B cell (primary cell): ENCODE measurements at regions not wholly inside any gene's neighbourhood (a gene's known extent, or its start where the extent isn't known, plus 50 kb on each side); places are given as distances from the start of the nearest gene placed in this dataset.
"Not testable (repeated sequence)": the region's sequence is repeated elsewhere in the genome, so short reads cannot be mapped to it uniquely, and the experiment has no call there.

Experiments used
- ATAC-seq: fragments of 200-7000 bp; cut with Tn5 transposase; one replicate; pipeline ENCODE4 v1.10.0; 2021; ENCODE audit warnings: low read depth, mild to moderate bottlenecking, moderate number of reproducible peaks, moderate library complexity
- CTCF ChIA-PET: fragments of 350-600 bp; sonication (Branson Sonifier 250); formaldehyde crosslinking; loops from one replicate; lab custom pipeline; 2021; ENCODE audit warnings: antibody characterized with exemption, inconsistent platforms; lab: Charles Lee
- POLR2A ChIA-PET: fragments of 350-600 bp; sonication (Branson Sonifier 250); formaldehyde crosslinking; loops from one replicate; lab custom pipeline; 2021; ENCODE audit warnings: antibody characterized with exemption; lab: Charles Lee
- DNase-seq: peaks from one replicate; pipeline ENCODE4 v3.0.0; 2013
- H2AFZ ChIP-seq: 2 replicates; pipeline ENCODE4 v1.6.1; 2012; ENCODE audit warnings: mild to moderate bottlenecking, low read depth, low read length; ENCODE audit not compliant: insufficient read depth, poor library complexity, severe bottlenecking
- H3K27ac ChIP-seq, 2 donors: 1 replicate in 1 of 2; 2 replicates in 1 of 2; pipeline ENCODE4 v1.5.1; 2012 to 2013; ENCODE audit warnings: low read length in 2 of 2, mild to moderate bottlenecking in 2 of 2, moderate library complexity in 1 of 2
- H3K27me3 ChIP-seq, 4 experiments: fragments of 200-600 bp in 1 of 4; sonication (generic) in 1 of 4; replicated peaks in 1 of 4; 1 replicate in 2 of 4; 2 replicates in 2 of 4; pipeline versions ENCODE4 v1.6.1 to v1.7.0; 2013 to 2016; ENCODE audit warnings: low read length in 3 of 4, mild to moderate bottlenecking in 2 of 4, mixed read lengths in 1 of 4, moderate library complexity in 1 of 4; ENCODE audit not compliant: insufficient read depth in 4 of 4, control insufficient read depth in 3 of 4; ENCODE audit errors: control extremely low read depth in 1 of 4
- H3K36me3 ChIP-seq, 2 experiments: replicated peaks in 1 of 2; 1 replicate in 1 of 2; 2 replicates in 1 of 2; pipeline versions ENCODE4 v1.6.1 to v1.7.1; 2013; ENCODE audit warnings: low read length in 1 of 2; ENCODE audit not compliant: insufficient read depth in 2 of 2, control insufficient read depth in 1 of 2; ENCODE audit errors: control extremely low read depth in 1 of 2, extremely low read depth in 1 of 2
- H3K4me1 ChIP-seq, 2 donors: fragments of 200-600 bp in 1 of 2; sonication (generic) in 1 of 2; 1 replicate in 1 of 2; 2 replicates in 1 of 2; pipeline versions ENCODE4 v1.5.1 to v1.6.1; 2013 to 2017; ENCODE audit warnings: low read length in 2 of 2; ENCODE audit not compliant: control insufficient read depth in 2 of 2, insufficient read depth in 2 of 2
- H3K4me2 ChIP-seq: replicated peaks from 2 replicates; pipeline ENCODE3; 2012; ENCODE audit warnings: mild to moderate bottlenecking, low read depth, low read length; ENCODE audit not compliant: poor library complexity, severe bottlenecking
- H3K4me3 ChIP-seq, 5 experiments: fragments of 200-600 bp in 1 of 5; sonication (generic) in 1 of 5; 1 replicate in 3 of 5; 2 replicates in 2 of 5; pipeline versions ENCODE4 v1.5.1 to v1.7.0; 2011 to 2016; ENCODE audit warnings: low read length in 4 of 5, mild to moderate bottlenecking in 4 of 5, low read depth in 2 of 5, control low read depth in 1 of 5, moderate library complexity in 1 of 5; ENCODE audit not compliant: insufficient read depth in 1 of 5; ENCODE audit errors: control extremely low read depth in 1 of 5, extremely low read depth in 1 of 5
- H3K79me2 ChIP-seq: fragments of 200-600 bp; sonication (generic); one replicate; pipeline ENCODE4 v1.6.0; 2016; ENCODE audit warnings: low read length; ENCODE audit not compliant: control insufficient read depth, insufficient read depth
- H3K9ac ChIP-seq: fragments of 200-600 bp; sonication (generic); 2 replicates; pipeline ENCODE4 v1.6.1; 2017; ENCODE audit warnings: mild to moderate bottlenecking, low read length, moderate library complexity
- H3K9me3 ChIP-seq, 3 donors: one replicate each; pipeline versions ENCODE4 v1.6.1 to v1.7.1; 2013; ENCODE audit warnings: low read length in 2 of 3; ENCODE audit not compliant: control insufficient read depth in 2 of 3, insufficient read depth in 1 of 3; ENCODE audit errors: control extremely low read depth in 1 of 3
- H4K20me1 ChIP-seq: 2 replicates; pipeline ENCODE4 v1.6.0; 2012; ENCODE audit warnings: mild to moderate bottlenecking, low read length; ENCODE audit not compliant: insufficient read depth, control insufficient read depth, poor library complexity, severe bottlenecking
- H3K27ac Mint-ChIP-seq: one replicate; pipeline ENCODE4 v1.8.0; 2021; ENCODE audit warnings: mixed read lengths
- H3K27me3 Mint-ChIP-seq: one replicate; pipeline ENCODE4 v1.8.0; 2021; ENCODE audit warnings: mixed read lengths
- H3K4me1 Mint-ChIP-seq: one replicate; pipeline ENCODE4 v1.8.0; 2021; ENCODE audit warnings: mixed read lengths
- H3K4me3 Mint-ChIP-seq: one replicate; pipeline ENCODE4 v1.8.0; 2021; ENCODE audit warnings: mixed read lengths
- H3K9me3 Mint-ChIP-seq: one replicate; pipeline ENCODE4 v1.8.0; 2022; ENCODE audit warnings: mixed read lengths; ENCODE audit not compliant: insufficient read depth
- WGBS: methylation state at CpG from one replicate; pipeline ENCODE4 v1.1.5; 2013; ENCODE audit warnings: missing lambda C conversion rate; ENCODE audit not compliant: insufficient coverage; 5-methylcytosine and 5-hydroxymethylcytosine counted together
- intact Hi-C: fragments of 100-400 bp; cut with micrococcal nuclease; formaldehyde crosslinking; loops from one replicate; pipeline ENCODE4 v1.10.0; 2022
- TF ChIP-seq, protein P1 (sequence below): fragments of 200-600 bp; IDR thresholded peaks from one replicate; pipeline ENCODE4 v1.8.0; 2022; ENCODE audit warnings: antibody characterized with exemption, mild to moderate bottlenecking

DNA sequence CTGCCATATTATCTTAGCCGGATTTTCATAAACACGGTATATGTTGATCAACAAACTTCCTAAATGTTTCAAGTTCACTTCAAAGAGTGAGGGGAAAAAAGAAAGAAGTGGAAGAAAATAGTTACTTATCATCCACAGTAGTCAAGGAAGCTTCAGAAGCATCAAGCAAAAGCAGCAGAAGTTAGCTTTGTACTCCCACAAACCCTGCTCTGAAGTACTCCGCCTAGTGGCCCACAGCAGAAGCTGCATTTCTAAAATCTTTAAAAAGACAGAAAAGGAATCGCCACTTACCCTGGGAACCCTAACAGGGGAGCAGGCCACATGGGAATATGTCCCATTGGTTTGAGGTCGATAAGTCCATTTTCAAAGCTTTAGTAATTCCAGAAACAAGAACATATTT is 158.1 kb downstream of the FOXD4L6 start:
- H3K36me3 ChIP-seq, H3K27me3 ChIP-seq, H3K4me1 Mint-ChIP-seq, CTCF ChIA-PET, H3K4me3 Mint-ChIP-seq, POLR2A ChIA-PET, ATAC-seq, H3K79me2 ChIP-seq, H3K9ac ChIP-seq, H3K9me3 ChIP-seq, H3K4me2 ChIP-seq, DNase-seq, H3K27ac Mint-ChIP-seq, H3K9me3 Mint-ChIP-seq, H4K20me1 ChIP-seq, H2AFZ ChIP-seq, H3K4me1 ChIP-seq, intact Hi-C loops, H3K4me3 ChIP-seq, H3K27ac ChIP-seq, H3K27me3 Mint-ChIP-seq: not testable (repeated sequence)
- WGBS = no CpG with 5 or more reads among the region's 5 CpGs
- TF ChIP-seq, protein P1, sequence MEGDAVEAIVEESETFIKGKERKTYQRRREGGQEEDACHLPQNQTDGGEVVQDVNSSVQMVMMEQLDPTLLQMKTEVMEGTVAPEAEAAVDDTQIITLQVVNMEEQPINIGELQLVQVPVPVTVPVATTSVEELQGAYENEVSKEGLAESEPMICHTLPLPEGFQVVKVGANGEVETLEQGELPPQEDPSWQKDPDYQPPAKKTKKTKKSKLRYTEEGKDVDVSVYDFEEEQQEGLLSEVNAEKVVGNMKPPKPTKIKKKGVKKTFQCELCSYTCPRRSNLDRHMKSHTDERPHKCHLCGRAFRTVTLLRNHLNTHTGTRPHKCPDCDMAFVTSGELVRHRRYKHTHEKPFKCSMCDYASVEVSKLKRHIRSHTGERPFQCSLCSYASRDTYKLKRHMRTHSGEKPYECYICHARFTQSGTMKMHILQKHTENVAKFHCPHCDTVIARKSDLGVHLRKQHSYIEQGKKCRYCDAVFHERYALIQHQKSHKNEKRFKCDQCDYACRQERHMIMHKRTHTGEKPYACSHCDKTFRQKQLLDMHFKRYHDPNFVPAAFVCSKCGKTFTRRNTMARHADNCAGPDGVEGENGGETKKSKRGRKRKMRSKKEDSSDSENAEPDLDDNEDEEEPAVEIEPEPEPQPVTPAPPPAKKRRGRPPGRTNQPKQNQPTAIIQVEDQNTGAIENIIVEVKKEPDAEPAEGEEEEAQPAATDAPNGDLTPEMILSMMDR = peak; percentile 70

DNA sequence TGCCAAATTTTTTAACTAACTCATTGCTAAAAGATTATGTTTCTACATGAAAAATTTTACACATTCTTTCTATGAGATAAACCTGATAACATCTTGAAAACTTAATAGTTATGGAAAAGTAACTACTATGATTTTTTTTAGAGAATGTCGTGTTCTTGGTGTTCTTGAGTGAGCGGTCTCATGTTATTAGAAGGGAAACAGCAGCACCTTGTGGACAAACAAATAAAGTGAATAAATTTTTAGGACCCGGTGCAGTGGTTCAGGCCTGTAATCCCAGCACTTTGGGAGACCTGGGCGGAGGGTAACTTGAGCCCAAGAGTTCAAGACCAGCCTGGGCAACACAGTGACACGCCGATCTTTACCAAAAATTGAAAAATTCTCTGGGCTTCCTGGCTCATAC is 166.0 kb downstream of the FOXD4L6 start:
- POLR2A ChIA-PET, H3K79me2 ChIP-seq, H3K4me2 ChIP-seq, H3K27me3 ChIP-seq, H3K4me3 ChIP-seq, H2AFZ ChIP-seq, H3K27ac Mint-ChIP-seq, H3K27me3 Mint-ChIP-seq, H3K4me3 Mint-ChIP-seq, H3K4me1 Mint-ChIP-seq, H3K4me1 ChIP-seq, H3K27ac ChIP-seq, CTCF ChIA-PET, H3K36me3 ChIP-seq, H4K20me1 ChIP-seq, H3K9me3 ChIP-seq, intact Hi-C loops, ATAC-seq, DNase-seq, H3K9me3 Mint-ChIP-seq, H3K9ac ChIP-seq: not testable (repeated sequence)
- WGBS = no CpG with 5 or more reads among the region's 6 CpGs

DNA sequence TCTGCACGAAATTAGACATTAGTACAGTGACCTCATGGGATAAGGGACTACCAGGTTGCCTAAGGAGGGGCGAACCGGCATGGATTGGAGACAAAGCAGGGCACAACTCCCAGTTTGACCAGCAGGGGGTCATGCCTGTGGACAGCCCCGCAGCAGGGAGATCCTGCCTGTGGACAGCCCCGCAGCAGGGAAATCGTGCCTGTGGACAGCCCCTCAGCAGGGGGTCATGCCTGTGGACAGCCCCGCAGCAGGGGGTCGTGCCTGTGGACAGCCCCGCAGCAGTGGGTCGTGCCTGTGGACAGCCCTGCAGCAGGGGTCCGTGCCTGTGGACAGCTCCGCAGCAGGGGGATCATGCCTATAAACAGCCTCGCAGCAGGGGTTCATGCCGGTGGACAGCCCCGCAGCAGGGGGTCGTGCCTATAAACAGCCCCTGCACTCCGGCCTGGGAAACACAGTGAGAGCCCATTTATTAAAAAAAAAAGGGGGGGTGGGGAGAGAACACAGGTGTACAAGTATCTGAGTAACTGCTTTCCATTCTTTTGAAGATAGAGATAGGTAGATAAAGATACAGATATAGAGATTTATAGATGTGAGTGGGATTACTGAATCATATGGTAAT is 176.5 kb downstream of the FOXD4L6 start:
- CTCF ChIA-PET, H2AFZ ChIP-seq, intact Hi-C loops, ATAC-seq, H3K4me2 ChIP-seq, H3K4me3 Mint-ChIP-seq, H3K4me1 Mint-ChIP-seq, H3K27ac Mint-ChIP-seq, H3K27ac ChIP-seq, DNase-seq, H3K36me3 ChIP-seq, H3K27me3 ChIP-seq, POLR2A ChIA-PET, H3K9me3 ChIP-seq, H3K27me3 Mint-ChIP-seq, H3K4me3 ChIP-seq, H3K79me2 ChIP-seq, H3K9me3 Mint-ChIP-seq, H3K4me1 ChIP-seq, H4K20me1 ChIP-seq, H3K9ac ChIP-seq: not testable (repeated sequence)
- 91% methylated on average over 17 of the region's 17 CpGs for WGBS
